ENCODE measurements at regions not wholly inside any gene's neighbourhood (a gene's known extent, or its start where the extent isn't known, plus 50 kb on each side); places are given as distances from the start of the nearest gene placed in this dataset.

GRCh38 chr10:43878386-43878785 is 229.7 kb upstream of the ZNF32 start (continued):
- TF ChIP-seq NANOG (IDR thresholded peaks at IDR 0.05; ENCODE audit: insufficient read depth, low read depth, low read length, poor library complexity, severe bottlenecking) (no peak), ZNF274 (IDR thresholded peaks at IDR 0.05; ENCODE audit: borderline replicate concordance, extremely low read depth, low read length) (no peak), HDAC2 (IDR thresholded peaks at IDR 0.05; ENCODE audit: borderline replicate concordance in 1 of 2, low read depth in 2 of 2, low read length in 2 of 2) (no peak), GABPA (IDR thresholded peaks at IDR 0.05; ENCODE audit: borderline replicate concordance, insufficient read depth, low read length) (no peak), SUZ12 (IDR thresholded peaks at IDR 0.05; ENCODE audit: low read length) (no peak), RXRA (IDR thresholded peaks at IDR 0.05; ENCODE audit: insufficient read depth, low read depth, low read length) (no peak), POU5F1 (IDR thresholded peaks at IDR 0.05; ENCODE audit: low read depth, low read length) (no peak)

Data from H1 (cell line).